SKM-1 (cell line): ENCODE measurements at regions not wholly inside any gene's neighbourhood (a gene's known extent, or its start where the extent isn't known, plus 50 kb on each side); places are given as distances from the start of the nearest gene placed in this dataset.

Source experiments
- DNase-seq: peaks from one replicate; lab custom pipeline; 2025; ENCODE audit not compliant: unreplicated experiment; lab: John Stamatoyannopoulos, UW

- no peak for DNase-seq
Observed at GRCh38 chr4:157795495-157795894, 377.3 kb downstream of the GASK1B start.

- no peak for DNase-seq
Observed at GRCh38 chr4:157792716-157793115, 380.1 kb downstream of the GASK1B start.

GRCh38 chr4:157791236-157791635 is 381.6 kb downstream of the GASK1B start:
- no peak for DNase-seq

GRCh38 chr4:157787618-157788017 is 385.2 kb downstream of the GASK1B start:
- no peak for DNase-seq

GRCh38 chr4:157781361-157781760 is 391.5 kb downstream of the GASK1B start:
- DNase-seq = no peak

- no peak for DNase-seq
Observed at GRCh38 chr4:157779081-157779480, 393.7 kb downstream of the GASK1B start.

- DNase-seq = no peak
Observed at GRCh38 chr4:157776930-157777528, 395.8 kb downstream of the GASK1B start.

- no peak for DNase-seq
Observed at GRCh38 chr4:157775971-157776370, 396.9 kb downstream of the GASK1B start.

- DNase-seq = no peak
Observed at GRCh38 chr4:157772907-157773306, 399.9 kb downstream of the GASK1B start.

DNA sequence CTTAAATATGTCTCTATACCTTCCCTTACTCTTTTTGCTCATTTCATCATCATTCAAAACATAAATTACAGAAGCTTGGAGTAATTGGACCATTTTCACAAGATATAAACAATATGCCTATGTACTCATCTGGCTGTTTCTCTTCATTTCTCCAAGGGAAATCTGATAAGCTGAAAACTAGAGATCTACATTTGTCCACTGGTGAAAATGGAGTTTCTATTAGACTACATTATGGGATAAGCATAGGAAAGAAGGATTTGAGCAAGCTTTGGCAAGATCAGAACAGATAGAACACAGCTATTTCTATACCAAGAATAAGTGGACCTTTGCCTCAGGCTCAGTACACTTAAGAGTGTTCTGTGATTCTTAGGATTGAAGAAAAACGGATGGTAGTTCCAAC is 404.4 kb downstream of the GASK1B start:
- DNase-seq = no peak

- DNase-seq = no peak
Observed at GRCh38 chr4:157763490-157763889, 409.3 kb downstream of the GASK1B start.

GRCh38 chr4:157754410-157754809 is 418.4 kb downstream of the GASK1B start:
- DNase-seq = no peak

DNA sequence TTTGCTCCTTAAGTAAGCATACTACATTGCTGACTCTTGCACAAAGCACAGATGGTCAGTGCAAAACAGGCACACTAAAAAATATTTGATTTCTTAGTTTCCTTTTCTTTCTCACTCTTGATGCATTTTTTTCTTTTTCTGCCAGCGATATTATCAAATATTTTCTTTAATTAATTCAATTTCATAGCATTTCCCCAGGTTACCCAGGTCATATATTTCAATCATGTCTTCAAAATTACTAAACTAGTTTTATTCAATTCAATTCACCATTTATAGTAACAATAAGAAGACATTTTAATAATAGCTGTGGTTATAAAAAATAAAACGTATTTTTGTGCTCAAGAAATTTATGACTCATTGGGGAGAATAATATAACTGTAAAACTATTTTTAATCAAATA is 421.2 kb downstream of the GASK1B start:
- DNase-seq = no peak

DNA sequence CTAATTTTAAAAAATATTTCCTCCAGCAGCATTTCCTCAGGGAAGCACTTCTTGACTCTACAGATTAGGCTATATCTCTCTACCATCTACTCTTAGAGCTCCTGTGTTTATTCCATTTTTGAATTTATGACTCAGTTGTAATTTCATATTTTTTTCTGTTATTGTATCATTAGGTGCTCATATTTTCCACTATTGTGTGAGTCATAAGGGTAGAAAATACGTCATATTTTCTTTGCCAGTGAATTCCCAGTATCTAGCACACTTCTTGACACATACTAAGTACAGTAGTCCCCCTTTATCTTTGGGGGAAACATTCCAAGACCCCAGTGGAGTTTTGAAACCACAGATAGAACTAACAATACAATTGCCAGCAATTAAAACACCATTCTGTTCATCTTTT is 431.2 kb downstream of the GASK1B start:
- DNase-seq = no peak

DNA sequence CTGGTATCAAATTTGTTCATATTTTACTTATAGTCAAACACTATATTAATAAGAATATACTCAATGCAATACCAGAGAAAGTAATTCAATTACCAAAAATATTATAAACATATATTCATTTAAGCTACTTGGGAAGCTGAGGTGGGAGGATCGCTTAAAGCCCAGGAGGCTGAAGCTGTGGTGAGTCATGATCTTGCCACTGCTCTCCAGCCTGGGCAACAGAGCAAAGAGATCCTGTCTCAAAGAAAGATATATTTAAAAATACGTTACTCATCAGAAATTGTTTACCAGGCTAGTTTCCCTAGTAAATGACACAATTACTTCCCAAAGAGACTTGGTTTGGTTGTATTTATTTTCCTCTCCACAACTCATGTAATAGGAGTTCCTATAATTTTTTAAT is 433.6 kb downstream of the GASK1B start:
- DNase-seq = no peak

- DNase-seq = no peak
Observed at GRCh38 chr4:157728215-157728614, 444.6 kb downstream of the GASK1B start.

DNA sequence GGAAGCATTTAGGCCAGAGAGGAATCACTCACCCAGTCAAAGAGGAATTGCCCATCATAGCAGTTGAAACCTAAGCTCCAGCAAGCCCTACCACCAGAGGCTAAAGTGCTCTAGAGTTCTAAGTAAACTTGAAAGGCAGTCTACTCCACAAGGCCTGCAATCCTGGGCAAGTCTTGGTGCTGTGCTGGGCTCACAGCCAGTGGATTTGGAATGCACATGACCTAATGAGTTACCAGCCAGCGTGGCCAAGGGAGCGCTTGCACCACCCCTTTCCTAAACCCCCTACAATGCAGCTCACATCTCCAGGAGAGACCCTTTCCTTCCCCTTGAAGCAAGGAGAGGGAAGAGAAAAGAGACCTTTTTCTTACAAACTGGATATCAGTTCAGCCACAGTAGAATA is 445.7 kb downstream of the GASK1B start:
- DNase-seq = no peak

- DNase-seq = no peak
Observed at GRCh38 chr4:157722146-157722545, 450.7 kb downstream of the GASK1B start.

GRCh38 chr4:157713342-157713741 is 459.5 kb downstream of the GASK1B start:
- no peak for DNase-seq

- no peak for DNase-seq
Observed at GRCh38 chr4:157706155-157706554, 466.7 kb downstream of the GASK1B start.

- DNase-seq = no peak
Observed at GRCh38 chr4:157702831-157703230, 470.0 kb downstream of the GASK1B start.

GRCh38 chr4:157701695-157701994 is 471.2 kb downstream of the GASK1B start:
- no peak for DNase-seq

DNA sequence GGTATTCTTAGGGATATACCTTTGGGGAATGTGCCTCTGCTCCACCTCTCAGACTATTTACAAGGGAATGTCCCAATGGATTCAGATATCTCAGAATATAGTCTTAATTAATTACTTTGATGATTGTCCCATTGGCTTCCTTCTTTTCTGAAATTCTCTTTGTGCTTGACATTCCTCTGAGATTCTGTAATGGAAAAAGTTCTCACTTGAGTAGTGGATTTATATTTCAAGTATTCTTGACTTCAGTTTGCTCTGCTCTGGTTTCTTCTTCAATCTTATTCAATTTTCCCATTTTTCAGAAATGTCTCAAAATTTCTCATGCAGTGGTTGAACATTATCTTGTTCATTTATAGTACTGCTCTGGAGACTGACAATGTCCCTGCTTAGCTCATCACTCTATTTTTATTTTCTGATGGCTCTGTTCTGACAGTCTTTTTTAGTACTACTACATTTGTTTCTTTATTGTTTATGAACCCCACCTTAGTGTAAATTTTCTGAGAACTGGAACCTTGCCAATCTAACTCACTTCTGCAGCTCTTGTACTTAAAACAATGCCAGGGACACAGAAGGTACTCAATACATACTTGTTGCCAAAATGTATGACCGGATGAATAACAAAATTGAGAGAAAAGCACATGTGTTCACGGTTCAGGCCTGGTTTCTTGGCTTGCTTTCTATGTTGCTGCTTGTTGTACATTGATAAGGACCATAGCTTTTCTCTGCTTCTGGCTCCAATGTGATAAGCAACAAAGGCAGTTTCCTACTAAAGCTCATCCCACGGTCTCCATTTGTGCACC is 471.7 kb downstream of the GASK1B start:
- no peak for DNase-seq
